Loucy (cell line): ENCODE measurements at regions not wholly inside any gene's neighbourhood (a gene's known extent, or its start where the extent isn't known, plus 50 kb on each side); places are given as distances from the start of the nearest gene placed in this dataset.
A peak's percentile ranks its signal among the peaks of the same experiment; 100 is the strongest.

Experiments used
- H2AFZ ChIP-seq: fragments of 200-600 bp; sonication (generic); 2 replicates; pipeline ENCODE4 v1.6.0; 2016; ENCODE audit warnings: antibody characterized with exemption, mild to moderate bottlenecking, low read length, moderate library complexity
- H3F3A ChIP-seq: fragments of 200-600 bp; 2 replicates; pipeline ENCODE4 v1.6.0; 2016; ENCODE audit warnings: antibody characterized with exemption, low read depth, mild to moderate bottlenecking
- H3K27me3 ChIP-seq: fragments of 200-600 bp; sonication (generic); 2 replicates; pipeline ENCODE4 v1.6.1; 2014; ENCODE audit warnings: low read length, mild to moderate bottlenecking; ENCODE audit not compliant: insufficient read depth, poor library complexity, severe bottlenecking
- H3K36me3 ChIP-seq: fragments of 200-600 bp; sonication (generic); 2 replicates; pipeline ENCODE4 v1.6.1; 2016; ENCODE audit warnings: low read length; ENCODE audit not compliant: insufficient read depth
- H3K4me1 ChIP-seq: fragments of 200-600 bp; sonication (generic); 2 replicates; pipeline ENCODE4 v1.5.1; 2014; ENCODE audit warnings: low read length, mild to moderate bottlenecking; ENCODE audit not compliant: insufficient read depth, poor library complexity, severe bottlenecking
- H3K4me2 ChIP-seq: fragments of 200-600 bp; sonication (generic); 2 replicates; pipeline ENCODE4 v1.6.0; 2014; ENCODE audit warnings: antibody characterized with exemption, low read length, low read depth, mild to moderate bottlenecking; ENCODE audit not compliant: poor library complexity, severe bottlenecking
- H3K4me3 ChIP-seq: fragments of 200-600 bp; sonication (generic); 2 replicates; pipeline ENCODE4 v1.5.1; 2014; ENCODE audit warnings: low read length, mild to moderate bottlenecking, mixed read lengths; ENCODE audit not compliant: poor library complexity, severe bottlenecking
- H3K79me2 ChIP-seq: fragments of 200-600 bp; sonication (generic); 2 replicates; pipeline ENCODE4 v1.6.1; 2014; ENCODE audit warnings: low read length; ENCODE audit not compliant: insufficient read depth
- H3K9ac ChIP-seq: fragments of 200-600 bp; sonication (generic); 2 replicates; pipeline ENCODE4 v1.6.0; 2014; ENCODE audit warnings: mild to moderate bottlenecking, low read depth, low read length, moderate library complexity; ENCODE audit not compliant: poor library complexity, severe bottlenecking
- H3K9me2 ChIP-seq: fragments of 200-600 bp; sonication (generic); replicated peaks from 2 replicates; pipeline ENCODE4 v1.6.1; 2016; ENCODE audit warnings: low read depth, low read length, mixed read lengths
- H3K9me3 ChIP-seq: fragments of 200-600 bp; sonication (generic); 2 replicates; pipeline ENCODE4 v1.6.1; 2014; ENCODE audit warnings: mild to moderate bottlenecking, antibody characterized with exemption, low read length, low read depth; ENCODE audit not compliant: insufficient read depth
- H4K20me1 ChIP-seq: fragments of 200-600 bp; sonication (generic); 2 replicates; pipeline ENCODE4 v1.6.0; 2014; ENCODE audit warnings: antibody characterized with exemption, low read length, mild to moderate bottlenecking; ENCODE audit not compliant: insufficient read depth, poor library complexity, severe bottlenecking
- CTCF ChIP-seq: fragments of 200-600 bp; sonication (generic); conservative IDR thresholded peaks from 2 replicates; pipeline ENCODE4 v1.5.1; 2014; ENCODE audit warnings: mild to moderate bottlenecking, antibody characterized with exemption, low read length
- EZH2phosphoT487 ChIP-seq: fragments of 200-600 bp; IDR thresholded peaks from 2 replicates; pipeline ENCODE4 v1.6.1; 2018; ENCODE audit warnings: antibody characterized with exemption, mild to moderate bottlenecking, moderate library complexity, borderline replicate concordance

- H3K9me2 ChIP-seq = no peaks in the 10 kb centered on the region
- no peaks in the 10 kb centered on the region for H3K79me2 ChIP-seq
- H4K20me1 ChIP-seq = no peaks in the 10 kb centered on the region
- H2AFZ ChIP-seq = no peak overlapping the region
- H3F3A ChIP-seq = no peaks in the 10 kb centered on the region
- no peaks in the 10 kb centered on the region for H3K9me3 ChIP-seq
- H3K27me3 ChIP-seq = no peaks in the 10 kb centered on the region
- no peaks in the 10 kb centered on the region for H3K36me3 ChIP-seq
- TF ChIP-seq CTCF = no peak
- TF ChIP-seq EZH2phosphoT487 = no peak
- no peak overlapping the region for H3K4me3 ChIP-seq
- peaks cover 12% of the 10 kb centered on the region for H3K4me1 ChIP-seq
- H3K9ac ChIP-seq = no peak overlapping the region
- peak overlapping the region; percentile 51 for H3K4me2 ChIP-seq
Observed at GRCh38 chr10:124152139-124153022, 59.0 kb upstream of the CHST15 start.

GRCh38 chr10:124151466-124152095 is 58.2 kb upstream of the CHST15 start:
- TF ChIP-seq CTCF (no peak), EZH2phosphoT487 (no peak)
- Histone ChIP-seq H3K9me3 (no peaks in the 10 kb centered on the region), H3K36me3 (no peaks in the 10 kb centered on the region), H3K27me3 (no peaks in the 10 kb centered on the region), H3K4me1 (peaks cover 12% of the 10 kb centered on the region), H3F3A (no peaks in the 10 kb centered on the region), H2AFZ (no peak overlapping the region), H3K79me2 (no peaks in the 10 kb centered on the region), H3K9ac (no peak overlapping the region), H3K4me3 (no peak overlapping the region), H3K9me2 (no peaks in the 10 kb centered on the region), H3K4me2 (no peak overlapping the region), H4K20me1 (no peaks in the 10 kb centered on the region)

GRCh38 chr10:124150807-124151417 is 57.5 kb upstream of the CHST15 start:
- Histone ChIP-seq H3K27me3 (no peaks in the 10 kb centered on the region), H3K36me3 (no peaks in the 10 kb centered on the region), H2AFZ (no peak overlapping the region), H3K9me3 (no peaks in the 10 kb centered on the region), H3K4me2 (no peak overlapping the region), H3K4me3 (no peak overlapping the region), H3K9ac (no peak overlapping the region), H3K4me1 (peaks cover 12% of the 10 kb centered on the region), H3K79me2 (no peaks in the 10 kb centered on the region), H4K20me1 (no peaks in the 10 kb centered on the region), H3F3A (no peaks in the 10 kb centered on the region), H3K9me2 (no peaks in the 10 kb centered on the region)
- no peak for TF ChIP-seq EZH2phosphoT487
